ENCODE measurements at regions not wholly inside any gene's neighbourhood (a gene's known extent, or its start where the extent isn't known, plus 50 kb on each side); places are given as distances from the start of the nearest gene placed in this dataset.
"Not testable (repeated sequence)": the region's sequence is repeated elsewhere in the genome, so short reads cannot be mapped to it uniquely, and the experiment has no call there.

DNA sequence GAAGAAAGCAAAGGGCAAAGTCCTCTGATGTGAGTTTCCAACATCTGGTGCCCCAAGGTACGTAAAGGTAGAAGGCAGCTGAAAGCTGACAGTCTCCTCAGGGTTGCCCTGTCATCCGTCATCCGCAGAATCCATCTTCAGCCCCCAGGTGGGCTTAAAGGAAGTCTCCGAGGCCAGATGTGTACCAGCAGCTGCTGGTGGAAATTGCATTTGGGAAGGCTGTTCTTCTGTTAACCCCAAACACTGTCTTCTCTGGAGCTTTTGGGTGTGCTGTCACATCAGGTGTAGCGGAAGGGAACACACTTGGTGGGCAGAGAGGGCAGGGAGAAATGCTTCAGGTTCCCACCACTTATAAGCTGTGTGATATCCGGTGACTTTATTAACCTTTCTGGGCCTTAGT is 310.0 kb upstream of the GATB start:
- ATAC-seq (replicated peaks; ENCODE audit: extremely low read depth, poor library complexity, severe bottlenecking): no peak
- H3K4me3 Mint-ChIP-seq: no peak overlapping the region
- DNase-seq (ENCODE audit: low spot score in 2 of 2): no peak
- H3K9me3 Mint-ChIP-seq: peaks cover 5% of the 10 kb centered on the region
- no peak overlapping the region for H3K27ac Mint-ChIP-seq (ENCODE audit: low read depth)
- peaks cover 33% of the 10 kb centered on the region for H3K4me1 Mint-ChIP-seq
- H3K27me3 Mint-ChIP-seq: no peaks in the 10 kb centered on the region
- peaks cover 3% of the 10 kb centered on the region for H3K36me3 Mint-ChIP-seq (ENCODE audit: insufficient read depth)

DNA sequence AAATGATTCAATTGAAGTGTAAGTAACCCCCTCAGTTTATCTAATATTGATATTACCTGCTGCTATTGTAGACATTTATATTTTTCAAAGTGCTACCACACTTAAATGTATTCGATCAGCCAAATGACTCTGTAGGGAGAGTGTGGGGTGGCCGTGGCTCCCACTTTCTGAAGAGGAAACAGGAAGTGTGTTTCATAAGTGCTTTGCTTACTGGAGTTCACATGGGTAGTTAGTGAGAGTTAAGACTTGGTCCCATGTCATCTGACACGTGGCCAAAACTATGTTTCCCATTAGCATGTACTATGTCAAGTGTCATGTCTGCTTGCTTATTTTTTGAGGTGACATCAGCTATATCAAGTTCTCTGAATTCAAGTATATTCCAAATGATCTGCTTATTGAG is 308.1 kb upstream of the GATB start:
- Mint-ChIP-seq H3K27me3 (no peaks in the 10 kb centered on the region), H3K4me1 (peaks cover 41% of the 10 kb centered on the region), H3K27ac (ENCODE audit: low read depth) (no peak overlapping the region)

DNA sequence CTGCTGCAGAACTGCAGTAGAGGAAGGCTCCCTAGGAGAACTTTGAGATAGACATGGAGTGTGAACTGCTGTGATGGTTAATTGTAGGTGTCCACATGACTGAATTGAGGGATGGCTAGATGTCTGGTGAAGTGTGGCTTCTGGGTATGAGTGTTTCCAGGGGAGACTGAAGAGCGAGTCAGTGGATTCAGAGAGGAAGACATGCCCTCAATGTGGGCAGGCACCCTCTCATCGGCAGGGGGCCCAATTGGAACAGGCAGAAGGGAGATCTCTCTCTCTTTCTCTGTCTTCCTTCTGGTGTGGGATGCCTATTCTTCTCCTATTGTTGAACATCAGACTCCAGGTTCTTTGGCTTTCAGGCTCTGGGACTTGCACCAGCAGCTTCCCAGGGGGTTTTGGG is 304.7 kb upstream of the GATB start:
- H3K4me1 Mint-ChIP-seq: peaks cover 46% of the 10 kb centered on the region
- H3K9me3 Mint-ChIP-seq: peaks cover 5% of the 10 kb centered on the region
- ATAC-seq (replicated peaks; ENCODE audit: extremely low read depth, poor library complexity, severe bottlenecking): no peak
- DNase-seq (ENCODE audit: low spot score in 2 of 2): no peak
- H3K36me3 Mint-ChIP-seq (ENCODE audit: insufficient read depth): peaks cover 5% of the 10 kb centered on the region
- H3K27me3 Mint-ChIP-seq: no peaks in the 10 kb centered on the region
- H3K27ac Mint-ChIP-seq (ENCODE audit: low read depth): no peak overlapping the region
- H3K4me3 Mint-ChIP-seq: no peak overlapping the region

More for the DNA sequence above, 308.1 kb upstream of the GATB start:
- ATAC-seq (replicated peaks; ENCODE audit: extremely low read depth, poor library complexity, severe bottlenecking) (no peak), DNase-seq (ENCODE audit: low spot score in 2 of 2) (no peak)
- Mint-ChIP-seq H3K9me3 (peaks cover 5% of the 10 kb centered on the region), H3K36me3 (ENCODE audit: insufficient read depth) (peaks cover 3% of the 10 kb centered on the region), H3K4me3 (no peak overlapping the region)

GRCh38 chr4:152064753-152065152 is 303.9 kb upstream of the GATB start:
- H3K4me1 Mint-ChIP-seq: peaks cover 46% of the 10 kb centered on the region
- peaks cover 5% of the 10 kb centered on the region for H3K36me3 Mint-ChIP-seq (ENCODE audit: insufficient read depth)
- H3K9me3 Mint-ChIP-seq: peaks cover 5% of the 10 kb centered on the region
- H3K27ac Mint-ChIP-seq (ENCODE audit: low read depth): no peak overlapping the region
- ATAC-seq (replicated peaks; ENCODE audit: extremely low read depth, poor library complexity, severe bottlenecking) (no peak), DNase-seq (ENCODE audit: low spot score in 2 of 2) (no peak)
- H3K4me3 Mint-ChIP-seq: no peak overlapping the region
- no peaks in the 10 kb centered on the region for H3K27me3 Mint-ChIP-seq

GRCh38 chr4:152064282-152064681 is 303.5 kb upstream of the GATB start:
- peaks cover 46% of the 10 kb centered on the region for H3K4me1 Mint-ChIP-seq
- no peak overlapping the region for H3K27ac Mint-ChIP-seq (ENCODE audit: low read depth)
- H3K4me3 Mint-ChIP-seq: peak overlapping the region; percentile 19

GRCh38 chr4:152063621-152064240 is 302.9 kb upstream of the GATB start:
- peak; percentile 18 to 53 for DNase-seq (ENCODE audit: low spot score in 2 of 2)
- Mint-ChIP-seq H3K27me3 (no peaks in the 10 kb centered on the region), H3K36me3 (ENCODE audit: insufficient read depth) (peaks cover 5% of the 10 kb centered on the region), H3K9me3 (peaks cover 5% of the 10 kb centered on the region), H3K4me1 (peaks cover 43% of the 10 kb centered on the region), H3K4me3 (peak overlapping the region; percentile 19), H3K27ac (ENCODE audit: low read depth) (no peak overlapping the region)
- ATAC-seq (replicated peaks; ENCODE audit: extremely low read depth, poor library complexity, severe bottlenecking): peak; percentile 99

More at GRCh38 chr4:152064282-152064681, 303.5 kb upstream of the GATB start:
- peaks cover 5% of the 10 kb centered on the region for H3K9me3 Mint-ChIP-seq
- peaks cover 5% of the 10 kb centered on the region for H3K36me3 Mint-ChIP-seq (ENCODE audit: insufficient read depth)
- DNase-seq (ENCODE audit: low spot score in 2 of 2) (no peak), ATAC-seq (replicated peaks; ENCODE audit: extremely low read depth, poor library complexity, severe bottlenecking) (no peak)
- no peaks in the 10 kb centered on the region for H3K27me3 Mint-ChIP-seq

DNA sequence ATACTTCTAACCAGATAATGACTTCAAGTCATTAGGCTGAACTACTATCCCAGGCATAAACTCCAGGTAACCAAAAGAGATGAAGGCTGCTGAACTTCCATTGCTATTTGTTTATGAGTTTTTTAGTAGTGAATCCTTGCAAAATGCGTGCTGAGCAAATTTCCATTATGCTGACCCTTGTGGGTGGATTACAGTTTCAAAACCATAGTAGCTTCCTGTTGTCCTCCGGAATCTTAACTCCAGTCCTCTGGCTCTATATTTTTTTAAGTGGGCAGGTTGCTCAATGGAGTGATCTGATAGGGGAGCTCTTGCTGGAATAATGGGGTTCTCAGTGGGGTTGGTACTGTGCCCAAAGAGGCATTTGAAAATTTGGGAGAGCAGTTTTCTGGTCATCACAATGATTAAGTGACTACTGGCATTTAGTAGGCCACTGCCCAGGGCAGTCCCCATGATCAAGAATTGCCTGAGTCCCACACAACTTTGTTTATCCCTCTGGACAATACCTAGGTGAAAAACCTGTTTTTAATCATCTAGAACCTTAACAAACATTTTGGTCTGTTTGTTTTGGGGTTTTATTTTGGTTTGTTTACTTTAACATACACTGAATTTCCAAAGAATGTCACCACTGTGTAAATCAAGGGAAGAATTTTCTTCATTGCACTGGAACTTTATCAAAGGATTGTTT is 302.3 kb upstream of the GATB start:
- Mint-ChIP-seq H3K9me3 (peaks cover 4% of the 10 kb centered on the region), H3K36me3 (ENCODE audit: insufficient read depth) (peaks cover 3% of the 10 kb centered on the region), H3K4me1 (peaks cover 37% of the 10 kb centered on the region), H3K27ac (ENCODE audit: low read depth) (no peak overlapping the region), H3K4me3 (no peak overlapping the region), H3K27me3 (no peaks in the 10 kb centered on the region)
- DNase-seq (ENCODE audit: low spot score in 2 of 2) (no peak), ATAC-seq (replicated peaks; ENCODE audit: extremely low read depth, poor library complexity, severe bottlenecking) (no peak)

- Mint-ChIP-seq H3K27ac (ENCODE audit: low read depth) (no peak overlapping the region), H3K27me3 (no peaks in the 10 kb centered on the region), H3K36me3 (ENCODE audit: insufficient read depth) (no peaks in the 10 kb centered on the region), H3K4me3 (no peak overlapping the region), H3K4me1 (peaks cover 16% of the 10 kb centered on the region), H3K9me3 (peaks cover 5% of the 10 kb centered on the region)
- no peak for DNase-seq (ENCODE audit: low spot score in 2 of 2)
- ATAC-seq (replicated peaks; ENCODE audit: extremely low read depth, poor library complexity, severe bottlenecking): no peak
Observed at GRCh38 chr4:152054731-152055130, 293.9 kb upstream of the GATB start.

- no peaks in the 10 kb centered on the region for H3K36me3 Mint-ChIP-seq (ENCODE audit: insufficient read depth)
- no peak for ATAC-seq (replicated peaks; ENCODE audit: extremely low read depth, poor library complexity, severe bottlenecking)
- H3K4me3 Mint-ChIP-seq: peak overlapping the region; percentile 36
- peaks cover 16% of the 10 kb centered on the region for H3K4me1 Mint-ChIP-seq
- peaks cover 5% of the 10 kb centered on the region for H3K9me3 Mint-ChIP-seq
- no peaks in the 10 kb centered on the region for H3K27me3 Mint-ChIP-seq
- DNase-seq (ENCODE audit: low spot score in 2 of 2): no peak
- peak overlapping the region; percentile 60 for H3K27ac Mint-ChIP-seq (ENCODE audit: low read depth)
Observed at GRCh38 chr4:152052451-152053057, 291.7 kb upstream of the GATB start.

DNA sequence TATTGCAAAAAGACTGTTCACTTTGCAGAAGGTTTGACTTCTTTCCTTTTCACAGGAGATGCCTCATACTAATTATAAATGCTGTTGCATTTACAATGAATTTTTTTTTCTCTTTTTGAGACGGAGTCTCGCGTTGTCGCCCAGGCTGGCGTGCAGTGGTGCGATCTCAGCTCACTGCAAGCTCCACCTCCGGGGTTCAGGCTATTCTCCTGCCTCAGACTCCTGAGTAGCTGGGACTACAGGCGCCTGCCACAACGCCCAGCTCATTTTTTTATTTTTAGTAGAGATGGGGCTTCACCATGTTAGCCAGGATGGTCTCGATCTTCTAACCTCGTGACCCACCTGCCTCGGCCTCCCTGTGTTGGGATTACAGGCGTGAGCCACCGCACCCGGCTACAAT is 290.5 kb upstream of the GATB start:
- peaks cover 16% of the 10 kb centered on the region for H3K4me1 Mint-ChIP-seq
- H3K4me3 Mint-ChIP-seq; H3K27me3 Mint-ChIP-seq; DNase-seq (ENCODE audit: low spot score in 2 of 2); H3K27ac Mint-ChIP-seq (ENCODE audit: low read depth); H3K9me3 Mint-ChIP-seq; ATAC-seq (replicated peaks; ENCODE audit: extremely low read depth, poor library complexity, severe bottlenecking); H3K36me3 Mint-ChIP-seq (ENCODE audit: insufficient read depth): not testable (repeated sequence)

- H3K4me1 Mint-ChIP-seq: peaks cover 16% of the 10 kb centered on the region
- ATAC-seq (replicated peaks; ENCODE audit: extremely low read depth, poor library complexity, severe bottlenecking): no peak
- no peak for DNase-seq (ENCODE audit: low spot score in 2 of 2)
- no peak overlapping the region for H3K27ac Mint-ChIP-seq (ENCODE audit: low read depth)
- H3K9me3 Mint-ChIP-seq: no peaks in the 10 kb centered on the region
- no peak overlapping the region for H3K4me3 Mint-ChIP-seq
- H3K36me3 Mint-ChIP-seq (ENCODE audit: insufficient read depth): no peaks in the 10 kb centered on the region
- H3K27me3 Mint-ChIP-seq: no peaks in the 10 kb centered on the region
Observed at GRCh38 chr4:152050106-152050505, 289.3 kb upstream of the GATB start.

DNA sequence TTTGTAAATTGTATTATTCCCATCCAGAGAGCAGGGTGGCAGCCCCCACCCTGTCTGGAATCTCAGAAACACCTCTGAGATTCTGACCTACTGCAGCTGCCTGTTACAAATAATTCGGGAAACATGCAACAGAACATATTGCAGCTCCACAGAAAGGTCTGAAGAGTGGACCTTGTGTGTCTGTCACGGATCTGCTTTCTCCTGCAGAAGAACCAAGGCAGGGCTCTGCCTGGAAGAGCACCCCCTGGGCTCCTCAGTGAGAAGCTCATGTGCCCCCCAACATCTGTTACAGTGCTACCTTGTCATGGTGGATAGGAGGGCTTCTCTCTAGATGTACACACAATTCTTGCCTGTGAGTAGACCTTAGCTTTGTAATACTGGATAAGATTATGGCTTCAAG is 286.6 kb upstream of the GATB start:
- no peak for ATAC-seq (replicated peaks; ENCODE audit: extremely low read depth, poor library complexity, severe bottlenecking)
- H3K27ac Mint-ChIP-seq (ENCODE audit: low read depth): no peak overlapping the region
- no peak overlapping the region for H3K4me3 Mint-ChIP-seq
- peaks cover 7% of the 10 kb centered on the region for H3K4me1 Mint-ChIP-seq
- peaks cover 8% of the 10 kb centered on the region for H3K9me3 Mint-ChIP-seq
- no peaks in the 10 kb centered on the region for H3K27me3 Mint-ChIP-seq
- no peaks in the 10 kb centered on the region for H3K36me3 Mint-ChIP-seq (ENCODE audit: insufficient read depth)
- no peak for DNase-seq (ENCODE audit: low spot score in 2 of 2)
